HG03378 (cell line): ENCODE measurements at regions not wholly inside any gene's neighbourhood (a gene's known extent, or its start where the extent isn't known, plus 50 kb on each side); places are given as distances from the start of the nearest gene placed in this dataset.

ENCODE experiments used
- ATAC-seq: cut with Tn5 transposase; IDR thresholded peaks from one replicate; pipeline ENCODE4 v1.9.1; 2021; ENCODE audit warnings: mild to moderate bottlenecking, moderate library complexity; ENCODE audit not compliant: unreplicated experiment

- no peak for ATAC-seq
Observed at GRCh38 chr6:22925920-22926789, 356.8 kb downstream of the HDGFL1 start.

- no peak for ATAC-seq
Observed at GRCh38 chr6:22926790-22927354, 357.5 kb downstream of the HDGFL1 start.

- no peak for ATAC-seq
Observed at GRCh38 chr6:22928775-22929174, 359.4 kb downstream of the HDGFL1 start.

- no peak for ATAC-seq
Observed at GRCh38 chr6:22929311-22929985, 360.1 kb downstream of the HDGFL1 start.

GRCh38 chr6:22940581-22941290 lies 371.4 kb downstream of the HDGFL1 start:
- no peak for ATAC-seq

GRCh38 chr6:22942403-22942802 lies 373.0 kb downstream of the HDGFL1 start:
- ATAC-seq, result no peak

- no peak for ATAC-seq
Observed at GRCh38 chr6:22943327-22943726, 374.0 kb downstream of the HDGFL1 start.

- no peak for ATAC-seq
Observed at GRCh38 chr6:22949967-22950366, 380.6 kb downstream of the HDGFL1 start.

- ATAC-seq, result no peak
Observed at GRCh38 chr6:22952097-22952496, 382.7 kb downstream of the HDGFL1 start.

- ATAC-seq, result peak; percentile 79
Observed at GRCh38 chr6:22954749-22955385, 385.5 kb downstream of the HDGFL1 start.

- no peak for ATAC-seq
Observed at GRCh38 chr6:22956029-22956681, 386.8 kb downstream of the HDGFL1 start.

GRCh38 chr6:22958677-22959076 lies 389.3 kb downstream of the HDGFL1 start:
- ATAC-seq, result no peak

GRCh38 chr6:22959571-22959970 lies 390.2 kb downstream of the HDGFL1 start:
- no peak for ATAC-seq

- no peak for ATAC-seq
Observed at GRCh38 chr6:22964334-22964733, 395.0 kb downstream of the HDGFL1 start.

- ATAC-seq, result no peak
Observed at GRCh38 chr6:22965889-22966288, 396.5 kb downstream of the HDGFL1 start.

- no peak for ATAC-seq
Observed at GRCh38 chr6:22966691-22967422, 397.5 kb downstream of the HDGFL1 start.

GRCh38 chr6:22970004-22970403 lies 400.6 kb downstream of the HDGFL1 start:
- no peak for ATAC-seq

- no peak for ATAC-seq
Observed at GRCh38 chr6:22972771-22973170, 403.4 kb downstream of the HDGFL1 start.

- no peak for ATAC-seq
Observed at GRCh38 chr6:22975079-22975478, 405.7 kb downstream of the HDGFL1 start.

GRCh38 chr6:22980446-22980845 lies 411.1 kb downstream of the HDGFL1 start:
- ATAC-seq, result no peak
